Colonic mucosa (tissue), 4 donors: ENCODE measurements at regions not wholly inside any gene's neighbourhood (a gene's known extent, or its start where the extent isn't known, plus 50 kb on each side); places are given as distances from the start of the nearest gene placed in this dataset.

Experiments used
- DNase-seq: peaks from one replicate; pipeline ENCODE4 v3.0.0-alpha.2; 2020
- H3K27ac ChIP-seq: fragments of 200-600 bp; one replicate; pipeline ENCODE4 v1.8.0; 2021
- H3K27me3 ChIP-seq: fragments of 200-600 bp; one replicate; pipeline ENCODE4 v1.8.0; 2021
- H3K36me3 ChIP-seq: fragments of 200-600 bp; one replicate; pipeline ENCODE4 v1.8.0; 2021
- H3K4me1 ChIP-seq: fragments of 200-600 bp; one replicate; pipeline ENCODE4 v1.8.0; 2021; ENCODE audit warnings: mild to moderate bottlenecking
- H3K4me3 ChIP-seq: fragments of 200-600 bp; one replicate; pipeline ENCODE4 v1.8.0; 2021
- H3K9ac ChIP-seq, 2 donors: one replicate each; pipeline ENCODE4 v1.7.0; 2013; ENCODE audit warnings: control low read depth in 2 of 2, low read depth in 2 of 2, low read length in 2 of 2
- H3K9me3 ChIP-seq: fragments of 200-600 bp; one replicate; pipeline ENCODE4 v1.8.0; 2021
- intact Hi-C: fragments of 100-400 bp; cut with DNase I; formaldehyde crosslinking; loops from one replicate; pipeline ENCODE4 v1.14.1; 2022
- TF ChIP-seq, protein P1 (sequence below): fragments of 200-600 bp; IDR thresholded peaks from one replicate; pipeline ENCODE4 v1.8.0; 2022; ENCODE audit warnings: antibody characterized with exemption, mild to moderate bottlenecking
- donor health status: healthy.
- donor health status: DM: no; HTN: no; CAD: no.
- donor health status: DM: no; HTN: no; CAD: no.

GRCh38 chr2:215611609-215612386, 175.9 kb upstream of the FN1 start:
- H3K36me3 ChIP-seq: no peaks in the 10 kb centered on the region
- H3K27me3 ChIP-seq: no peaks in the 10 kb centered on the region
- no peaks in the 10 kb centered on the region for H3K4me1 ChIP-seq
- no peak overlapping the region for H3K9ac ChIP-seq
- no peaks in the 10 kb centered on the region for H3K9me3 ChIP-seq
- no peak for DNase-seq
- no peak overlapping the region for H3K4me3 ChIP-seq
- intact Hi-C loops: no loop called here
- H3K27ac ChIP-seq: no peak overlapping the region
- TF ChIP-seq, protein P1, sequence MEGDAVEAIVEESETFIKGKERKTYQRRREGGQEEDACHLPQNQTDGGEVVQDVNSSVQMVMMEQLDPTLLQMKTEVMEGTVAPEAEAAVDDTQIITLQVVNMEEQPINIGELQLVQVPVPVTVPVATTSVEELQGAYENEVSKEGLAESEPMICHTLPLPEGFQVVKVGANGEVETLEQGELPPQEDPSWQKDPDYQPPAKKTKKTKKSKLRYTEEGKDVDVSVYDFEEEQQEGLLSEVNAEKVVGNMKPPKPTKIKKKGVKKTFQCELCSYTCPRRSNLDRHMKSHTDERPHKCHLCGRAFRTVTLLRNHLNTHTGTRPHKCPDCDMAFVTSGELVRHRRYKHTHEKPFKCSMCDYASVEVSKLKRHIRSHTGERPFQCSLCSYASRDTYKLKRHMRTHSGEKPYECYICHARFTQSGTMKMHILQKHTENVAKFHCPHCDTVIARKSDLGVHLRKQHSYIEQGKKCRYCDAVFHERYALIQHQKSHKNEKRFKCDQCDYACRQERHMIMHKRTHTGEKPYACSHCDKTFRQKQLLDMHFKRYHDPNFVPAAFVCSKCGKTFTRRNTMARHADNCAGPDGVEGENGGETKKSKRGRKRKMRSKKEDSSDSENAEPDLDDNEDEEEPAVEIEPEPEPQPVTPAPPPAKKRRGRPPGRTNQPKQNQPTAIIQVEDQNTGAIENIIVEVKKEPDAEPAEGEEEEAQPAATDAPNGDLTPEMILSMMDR: no peak

DNA sequence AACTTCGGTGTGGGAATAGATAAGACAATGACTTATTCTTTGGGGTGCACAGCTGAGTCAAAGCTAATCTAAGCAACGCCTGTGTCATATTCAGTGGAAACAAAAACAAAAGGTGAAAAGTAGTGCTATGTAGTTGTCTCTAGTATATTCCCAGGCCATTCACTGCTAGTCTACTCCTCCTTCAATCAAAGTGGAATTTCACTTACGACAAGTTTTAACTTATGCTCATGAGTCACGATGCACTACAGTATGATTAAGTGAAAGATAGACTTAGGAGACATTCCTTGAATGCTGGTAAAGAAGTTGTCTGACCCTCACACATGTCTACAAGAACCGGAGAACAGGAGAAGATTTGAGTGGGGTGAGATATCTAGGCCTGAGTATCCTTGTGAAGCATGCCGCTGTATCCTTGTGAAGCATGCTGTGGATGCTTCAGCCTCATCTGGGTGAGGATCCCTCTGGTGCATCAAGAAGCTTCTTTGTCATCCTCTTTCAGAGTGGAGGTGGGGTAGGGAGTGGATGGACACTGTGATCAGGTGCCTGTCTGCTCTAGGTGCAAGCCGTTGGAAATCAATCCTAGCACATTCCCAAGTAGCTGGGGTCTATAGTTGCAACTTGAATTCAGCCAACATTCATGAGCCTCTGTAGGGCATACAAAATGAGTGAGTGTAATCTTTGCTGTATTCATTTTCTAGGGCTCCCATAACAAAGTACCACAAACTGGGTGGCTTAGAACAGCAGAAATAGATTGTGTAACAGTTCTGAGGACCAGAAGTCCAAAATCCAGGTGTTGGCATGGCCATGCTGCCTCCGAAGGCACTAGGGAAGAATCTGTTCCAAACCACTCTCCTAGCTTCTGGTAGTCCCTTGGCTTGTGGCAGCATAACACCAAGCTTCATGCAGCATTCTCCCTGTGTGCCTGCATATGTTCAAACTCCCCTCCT, 173.5 kb upstream of the FN1 start:
- TF ChIP-seq, protein P1: no peak
- Histone ChIP-seq H3K9ac (no peak overlapping the region), H3K27me3 (no peaks in the 10 kb centered on the region), H3K4me3 (no peak overlapping the region), H3K27ac (no peak overlapping the region), H3K36me3 (no peaks in the 10 kb centered on the region), H3K4me1 (no peaks in the 10 kb centered on the region), H3K9me3 (no peaks in the 10 kb centered on the region)
- no peak for DNase-seq
- intact Hi-C loops: no loop called here

DNA sequence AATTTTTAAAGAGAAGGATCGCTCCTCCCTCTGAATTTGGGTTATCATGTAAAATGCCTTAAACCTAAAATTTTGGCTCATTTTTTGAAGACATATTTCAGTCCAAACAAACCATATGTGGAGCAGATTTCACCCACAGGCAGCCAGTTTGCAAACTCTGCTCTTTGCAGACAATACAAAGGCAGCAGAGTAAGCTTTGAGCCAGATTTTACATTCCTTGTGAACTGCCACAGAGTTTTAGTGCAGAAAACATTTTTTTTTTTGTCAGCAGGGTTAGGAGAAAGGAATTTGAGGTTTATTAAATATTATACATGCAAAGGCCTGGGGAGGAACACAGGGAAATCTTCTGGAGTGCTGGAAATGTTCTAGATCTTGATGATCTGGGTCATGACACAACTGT, 171.9 kb upstream of the FN1 start:
- no peak overlapping the region for H3K9ac ChIP-seq
- TF ChIP-seq, protein P1: no peak
- H3K27ac ChIP-seq: no peak overlapping the region
- no peaks in the 10 kb centered on the region for H3K27me3 ChIP-seq
- no peaks in the 10 kb centered on the region for H3K36me3 ChIP-seq
- H3K4me1 ChIP-seq: no peaks in the 10 kb centered on the region
- DNase-seq: no peak
- no peak overlapping the region for H3K4me3 ChIP-seq
- intact Hi-C loops: no loop called here
- H3K9me3 ChIP-seq: no peaks in the 10 kb centered on the region

DNA sequence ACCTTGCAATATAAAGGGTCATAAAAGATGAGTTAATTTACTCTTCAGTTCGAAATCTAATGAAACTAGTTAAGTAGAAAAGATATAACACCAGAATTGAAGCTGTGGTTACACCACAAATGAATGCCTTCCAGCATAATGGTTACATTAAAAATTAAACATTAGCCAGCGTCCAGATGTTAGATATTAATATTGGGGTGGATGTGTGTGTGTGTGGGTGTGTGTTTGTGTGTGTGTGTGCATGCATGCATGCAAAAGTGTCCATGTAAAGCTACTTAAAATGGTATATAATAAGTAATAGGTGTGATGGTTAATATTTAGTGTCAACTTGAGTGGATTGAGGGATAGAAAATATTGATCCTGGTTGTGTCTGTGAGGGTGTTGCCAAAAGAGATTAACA, 170.4 kb upstream of the FN1 start:
- H3K36me3 ChIP-seq: no peaks in the 10 kb centered on the region
- TF ChIP-seq, protein P1: no peak
- H3K27ac ChIP-seq: no peak overlapping the region
- DNase-seq: no peak
- no peaks in the 10 kb centered on the region for H3K27me3 ChIP-seq
- intact Hi-C loops: no loop called here
- no peak overlapping the region for H3K9ac ChIP-seq
- no peaks in the 10 kb centered on the region for H3K9me3 ChIP-seq
- H3K4me1 ChIP-seq: no peaks in the 10 kb centered on the region
- no peak overlapping the region for H3K4me3 ChIP-seq

GRCh38 chr2:215605214-215605613, 169.3 kb upstream of the FN1 start:
- Histone ChIP-seq H3K9me3 (no peaks in the 10 kb centered on the region), H3K4me3 (no peak overlapping the region), H3K27ac (no peak overlapping the region), H3K36me3 (no peaks in the 10 kb centered on the region), H3K27me3 (no peaks in the 10 kb centered on the region), H3K9ac (no peak overlapping the region), H3K4me1 (no peaks in the 10 kb centered on the region)
- no peak for DNase-seq
- intact Hi-C loops: no loop called here
- TF ChIP-seq, protein P1: no peak
